Rectal smooth muscle tissue (tissue), 1 donor: ENCODE measurements at regions not wholly inside any gene's neighbourhood (a gene's known extent, or its start where the extent isn't known, plus 50 kb on each side); places are given as distances from the start of the nearest gene placed in this dataset.

ENCODE experiments used
- H3K27ac ChIP-seq: one replicate; pipeline ENCODE4 v1.7.0; 2013; ENCODE audit warnings: low read depth, low read length, inconsistent platforms
- H3K27me3 ChIP-seq: one replicate; pipeline ENCODE4 v1.7.0; 2013; ENCODE audit warnings: low read length; ENCODE audit not compliant: control insufficient read depth, insufficient read depth
- H3K36me3 ChIP-seq: one replicate; pipeline ENCODE4 v1.7.0; 2013; ENCODE audit warnings: low read length; ENCODE audit not compliant: control insufficient read depth, insufficient read depth
- H3K4me1 ChIP-seq: one replicate; pipeline ENCODE4 v1.7.0; 2013; ENCODE audit warnings: low read length; ENCODE audit not compliant: control insufficient read depth, insufficient read depth
- H3K4me3 ChIP-seq: one replicate; pipeline ENCODE4 v1.7.0; 2013; ENCODE audit warnings: low read length
- H3K9ac ChIP-seq: one replicate; pipeline ENCODE4 v1.7.0; 2013; ENCODE audit warnings: low read length

GRCh38 chr2:161029321-161029720 is 130.9 kb upstream of the TANK start:
- H3K27me3 ChIP-seq: no peaks in the 10 kb centered on the region
- H3K4me3 ChIP-seq: no peak overlapping the region
- no peak overlapping the region for H3K27ac ChIP-seq
- H3K9ac ChIP-seq: no peak overlapping the region
- no peaks in the 10 kb centered on the region for H3K4me1 ChIP-seq
- H3K36me3 ChIP-seq: no peaks in the 10 kb centered on the region

GRCh38 chr2:161030260-161031063 is 129.8 kb upstream of the TANK start:
- H3K4me1 ChIP-seq: no peaks in the 10 kb centered on the region
- no peak overlapping the region for H3K9ac ChIP-seq
- H3K27ac ChIP-seq: peak overlapping the region; percentile 51
- H3K4me3 ChIP-seq: no peak overlapping the region
- H3K27me3 ChIP-seq: no peaks in the 10 kb centered on the region
- H3K36me3 ChIP-seq: no peaks in the 10 kb centered on the region

GRCh38 chr2:161031511-161031910 is 128.7 kb upstream of the TANK start:
- Histone ChIP-seq H3K4me3 (no peak overlapping the region), H3K27ac (no peak overlapping the region)

GRCh38 chr2:161032635-161033034 is 127.6 kb upstream of the TANK start:
- Histone ChIP-seq H3K27ac (no peak overlapping the region), H3K4me1 (no peaks in the 10 kb centered on the region), H3K9ac (no peak overlapping the region), H3K4me3 (no peak overlapping the region), H3K27me3 (no peaks in the 10 kb centered on the region), H3K36me3 (no peaks in the 10 kb centered on the region)

More at GRCh38 chr2:161031511-161031910, 128.7 kb upstream of the TANK start:
- H3K4me1 ChIP-seq: no peaks in the 10 kb centered on the region
- H3K36me3 ChIP-seq: no peaks in the 10 kb centered on the region
- no peak overlapping the region for H3K9ac ChIP-seq
- no peaks in the 10 kb centered on the region for H3K27me3 ChIP-seq

- Histone ChIP-seq H3K4me1 (no peaks in the 10 kb centered on the region), H3K9ac (no peak overlapping the region), H3K4me3 (no peak overlapping the region), H3K27me3 (no peaks in the 10 kb centered on the region), H3K27ac (no peak overlapping the region), H3K36me3 (no peaks in the 10 kb centered on the region)
These were observed 127.1 kb upstream of the TANK start for GRCh38 chr2:161033059-161033660.

GRCh38 chr2:161036926-161037325 is 123.3 kb upstream of the TANK start:
- Histone ChIP-seq H3K9ac (no peak overlapping the region), H3K4me1 (no peaks in the 10 kb centered on the region), H3K36me3 (no peaks in the 10 kb centered on the region), H3K27ac (no peak overlapping the region), H3K27me3 (no peaks in the 10 kb centered on the region), H3K4me3 (no peak overlapping the region)

- no peaks in the 10 kb centered on the region for H3K4me1 ChIP-seq
- H3K27ac ChIP-seq: no peak overlapping the region
- no peak overlapping the region for H3K4me3 ChIP-seq
- H3K27me3 ChIP-seq: no peaks in the 10 kb centered on the region
- no peak overlapping the region for H3K9ac ChIP-seq
- no peaks in the 10 kb centered on the region for H3K36me3 ChIP-seq
These were observed 121.2 kb upstream of the TANK start for GRCh38 chr2:161039071-161039470.

GRCh38 chr2:161041356-161041755 is 118.9 kb upstream of the TANK start:
- Histone ChIP-seq H3K4me3 (no peak overlapping the region), H3K27ac (no peak overlapping the region), H3K36me3 (no peaks in the 10 kb centered on the region), H3K9ac (no peak overlapping the region), H3K4me1 (no peaks in the 10 kb centered on the region), H3K27me3 (no peaks in the 10 kb centered on the region)

- no peaks in the 10 kb centered on the region for H3K27me3 ChIP-seq
- no peaks in the 10 kb centered on the region for H3K4me1 ChIP-seq
- no peaks in the 10 kb centered on the region for H3K36me3 ChIP-seq
- no peak overlapping the region for H3K4me3 ChIP-seq
- no peak overlapping the region for H3K27ac ChIP-seq
- H3K9ac ChIP-seq: no peak overlapping the region
These were observed 117.1 kb upstream of the TANK start for GRCh38 chr2:161042990-161043625.

GRCh38 chr2:161044095-161044865 is 115.9 kb upstream of the TANK start:
- Histone ChIP-seq H3K27me3 (no peaks in the 10 kb centered on the region), H3K9ac (no peak overlapping the region), H3K4me3 (no peak overlapping the region), H3K4me1 (no peaks in the 10 kb centered on the region), H3K27ac (no peak overlapping the region), H3K36me3 (no peaks in the 10 kb centered on the region)

- Histone ChIP-seq H3K27ac (no peak overlapping the region), H3K4me3 (no peak overlapping the region), H3K4me1 (no peaks in the 10 kb centered on the region), H3K9ac (no peak overlapping the region), H3K27me3 (no peaks in the 10 kb centered on the region), H3K36me3 (no peaks in the 10 kb centered on the region)
These were observed 115.3 kb upstream of the TANK start for GRCh38 chr2:161044921-161045320.

GRCh38 chr2:161045726-161046125 is 114.5 kb upstream of the TANK start:
- no peaks in the 10 kb centered on the region for H3K4me1 ChIP-seq
- H3K27me3 ChIP-seq: no peaks in the 10 kb centered on the region
- H3K36me3 ChIP-seq: no peaks in the 10 kb centered on the region
- no peak overlapping the region for H3K27ac ChIP-seq
- no peak overlapping the region for H3K4me3 ChIP-seq
- no peak overlapping the region for H3K9ac ChIP-seq
